ENCODE measurements at regions not wholly inside any gene's neighbourhood (a gene's known extent, or its start where the extent isn't known, plus 50 kb on each side); places are given as distances from the start of the nearest gene placed in this dataset.
"Not testable (repeated sequence)": the region's sequence is repeated elsewhere in the genome, so short reads cannot be mapped to it uniquely, and the experiment has no call there.

GRCh38 chr6:150514806-150515380 is 84.8 kb upstream of the PLEKHG1 start:
- no peaks in the 10 kb centered on the region for H3K4me1 Mint-ChIP-seq (ENCODE audit: low read depth)
- H3K36me3 Mint-ChIP-seq (ENCODE audit: low read depth) = no peaks in the 10 kb centered on the region
- H3K4me3 Mint-ChIP-seq = no peak overlapping the region
- no peaks in the 10 kb centered on the region for H3K9me3 Mint-ChIP-seq
- no peak overlapping the region for H3K27ac Mint-ChIP-seq
- H3K27me3 Mint-ChIP-seq (ENCODE audit: low read depth) = peaks cover 4% of the 10 kb centered on the region

GRCh38 chr6:150516199-150516598 is 83.5 kb upstream of the PLEKHG1 start:
- no peaks in the 10 kb centered on the region for H3K4me1 Mint-ChIP-seq (ENCODE audit: low read depth)
- no peak overlapping the region for H3K4me3 Mint-ChIP-seq
- no peak overlapping the region for H3K27ac Mint-ChIP-seq
- no peaks in the 10 kb centered on the region for H3K36me3 Mint-ChIP-seq (ENCODE audit: low read depth)
- no peaks in the 10 kb centered on the region for H3K9me3 Mint-ChIP-seq
- peaks cover 4% of the 10 kb centered on the region for H3K27me3 Mint-ChIP-seq (ENCODE audit: low read depth)

- Mint-ChIP-seq H3K4me1 (ENCODE audit: low read depth) (no peaks in the 10 kb centered on the region), H3K4me3 (no peak overlapping the region), H3K27me3 (ENCODE audit: low read depth) (peaks cover 4% of the 10 kb centered on the region), H3K27ac (no peak overlapping the region), H3K36me3 (ENCODE audit: low read depth) (no peaks in the 10 kb centered on the region), H3K9me3 (no peaks in the 10 kb centered on the region)
Measured at GRCh38 chr6:150517175-150517574, 82.5 kb upstream of the PLEKHG1 start.

GRCh38 chr6:150521482-150521881 is 78.2 kb upstream of the PLEKHG1 start:
- Mint-ChIP-seq H3K27me3 (ENCODE audit: low read depth) (peaks cover 7% of the 10 kb centered on the region), H3K36me3 (ENCODE audit: low read depth) (no peaks in the 10 kb centered on the region), H3K27ac (no peak overlapping the region), H3K4me1 (ENCODE audit: low read depth) (no peaks in the 10 kb centered on the region), H3K9me3 (no peaks in the 10 kb centered on the region), H3K4me3 (no peak overlapping the region)

- not testable (repeated sequence) for H3K9me3 Mint-ChIP-seq; H3K36me3 Mint-ChIP-seq (ENCODE audit: low read depth); H3K4me1 Mint-ChIP-seq (ENCODE audit: low read depth)
Measured at GRCh38 chr6:150523216-150523615, 76.5 kb upstream of the PLEKHG1 start.

GRCh38 chr6:150525300-150525699 is 74.4 kb upstream of the PLEKHG1 start:
- Mint-ChIP-seq H3K27me3 (ENCODE audit: low read depth) (peaks cover 7% of the 10 kb centered on the region), H3K4me3 (no peak overlapping the region), H3K4me1 (ENCODE audit: low read depth) (no peaks in the 10 kb centered on the region), H3K9me3 (no peaks in the 10 kb centered on the region), H3K36me3 (ENCODE audit: low read depth) (no peaks in the 10 kb centered on the region), H3K27ac (no peak overlapping the region)

More at GRCh38 chr6:150523216-150523615, 76.5 kb upstream of the PLEKHG1 start:
- H3K4me3 Mint-ChIP-seq; H3K27me3 Mint-ChIP-seq (ENCODE audit: low read depth); H3K27ac Mint-ChIP-seq: not testable (repeated sequence)

GRCh38 chr6:150527100-150527499 is 72.6 kb upstream of the PLEKHG1 start:
- H3K4me1 Mint-ChIP-seq (ENCODE audit: low read depth) = no peaks in the 10 kb centered on the region
- no peak overlapping the region for H3K4me3 Mint-ChIP-seq
- no peaks in the 10 kb centered on the region for H3K36me3 Mint-ChIP-seq (ENCODE audit: low read depth)
- H3K27me3 Mint-ChIP-seq (ENCODE audit: low read depth) = peaks cover 7% of the 10 kb centered on the region
- no peaks in the 10 kb centered on the region for H3K9me3 Mint-ChIP-seq
- H3K27ac Mint-ChIP-seq = no peak overlapping the region

- H3K27ac Mint-ChIP-seq = no peak overlapping the region
- H3K4me1 Mint-ChIP-seq (ENCODE audit: low read depth) = no peaks in the 10 kb centered on the region
- H3K36me3 Mint-ChIP-seq (ENCODE audit: low read depth) = no peaks in the 10 kb centered on the region
- no peak overlapping the region for H3K4me3 Mint-ChIP-seq
- no peaks in the 10 kb centered on the region for H3K9me3 Mint-ChIP-seq
- H3K27me3 Mint-ChIP-seq (ENCODE audit: low read depth) = peaks cover 7% of the 10 kb centered on the region
Measured at GRCh38 chr6:150528648-150529285, 70.9 kb upstream of the PLEKHG1 start.

- Mint-ChIP-seq H3K4me3 (no peak overlapping the region), H3K36me3 (ENCODE audit: low read depth) (no peaks in the 10 kb centered on the region), H3K27me3 (ENCODE audit: low read depth) (peaks cover 7% of the 10 kb centered on the region)
Measured at GRCh38 chr6:150529646-150530045, 70.0 kb upstream of the PLEKHG1 start.

GRCh38 chr6:150531957-150532356 is 67.7 kb upstream of the PLEKHG1 start:
- no peaks in the 10 kb centered on the region for H3K4me1 Mint-ChIP-seq (ENCODE audit: low read depth)
- H3K27ac Mint-ChIP-seq = no peak overlapping the region
- H3K27me3 Mint-ChIP-seq (ENCODE audit: low read depth) = peaks cover 3% of the 10 kb centered on the region
- no peak overlapping the region for H3K4me3 Mint-ChIP-seq
- no peaks in the 10 kb centered on the region for H3K36me3 Mint-ChIP-seq (ENCODE audit: low read depth)
- no peaks in the 10 kb centered on the region for H3K9me3 Mint-ChIP-seq

More at GRCh38 chr6:150529646-150530045, 70.0 kb upstream of the PLEKHG1 start:
- Mint-ChIP-seq H3K4me1 (ENCODE audit: low read depth) (no peaks in the 10 kb centered on the region), H3K27ac (no peak overlapping the region), H3K9me3 (no peaks in the 10 kb centered on the region)

- Mint-ChIP-seq H3K4me1 (ENCODE audit: low read depth) (no peaks in the 10 kb centered on the region), H3K4me3 (no peak overlapping the region), H3K27me3 (ENCODE audit: low read depth) (peaks cover 12% of the 10 kb centered on the region), H3K27ac (no peak overlapping the region), H3K36me3 (ENCODE audit: low read depth) (no peaks in the 10 kb centered on the region), H3K9me3 (no peaks in the 10 kb centered on the region)
Measured at GRCh38 chr6:150534553-150534952, 65.1 kb upstream of the PLEKHG1 start.

- Mint-ChIP-seq H3K27me3 (ENCODE audit: low read depth) (peaks cover 14% of the 10 kb centered on the region), H3K9me3 (no peaks in the 10 kb centered on the region), H3K4me1 (ENCODE audit: low read depth) (no peaks in the 10 kb centered on the region), H3K4me3 (no peak overlapping the region), H3K27ac (no peak overlapping the region), H3K36me3 (ENCODE audit: low read depth) (no peaks in the 10 kb centered on the region)
Measured at GRCh38 chr6:150535151-150535804, 64.4 kb upstream of the PLEKHG1 start.

GRCh38 chr6:150535818-150536220 is 63.9 kb upstream of the PLEKHG1 start:
- Mint-ChIP-seq H3K4me1 (ENCODE audit: low read depth) (no peaks in the 10 kb centered on the region), H3K27me3 (ENCODE audit: low read depth) (peaks cover 14% of the 10 kb centered on the region), H3K4me3 (no peak overlapping the region), H3K36me3 (ENCODE audit: low read depth) (no peaks in the 10 kb centered on the region), H3K9me3 (no peaks in the 10 kb centered on the region), H3K27ac (no peak overlapping the region)

- no peaks in the 10 kb centered on the region for H3K9me3 Mint-ChIP-seq
- H3K27ac Mint-ChIP-seq = no peak overlapping the region
- no peak overlapping the region for H3K4me3 Mint-ChIP-seq
- H3K4me1 Mint-ChIP-seq (ENCODE audit: low read depth) = no peaks in the 10 kb centered on the region
- H3K27me3 Mint-ChIP-seq (ENCODE audit: low read depth) = peaks cover 14% of the 10 kb centered on the region
- H3K36me3 Mint-ChIP-seq (ENCODE audit: low read depth) = no peaks in the 10 kb centered on the region
Measured at GRCh38 chr6:150536835-150537234, 62.9 kb upstream of the PLEKHG1 start.

GRCh38 chr6:150537491-150537890 is 62.2 kb upstream of the PLEKHG1 start:
- Mint-ChIP-seq H3K27me3 (ENCODE audit: low read depth) (peaks cover 14% of the 10 kb centered on the region), H3K36me3 (ENCODE audit: low read depth) (no peaks in the 10 kb centered on the region), H3K4me1 (ENCODE audit: low read depth) (no peaks in the 10 kb centered on the region), H3K9me3 (no peaks in the 10 kb centered on the region), H3K27ac (no peak overlapping the region), H3K4me3 (no peak overlapping the region)
